Mesenchymal stem cell (in vitro differentiated cells and primary cell): ENCODE measurements at regions not wholly inside any gene's neighbourhood (a gene's known extent, or its start where the extent isn't known, plus 50 kb on each side); places are given as distances from the start of the nearest gene placed in this dataset.

ENCODE experiments used
- DNase-seq: peaks from one replicate; pipeline ENCODE4 v3.0.0-alpha.2; 2013
- H2AFZ ChIP-seq: one replicate; pipeline ENCODE4 v1.6.1; 2013; ENCODE audit warnings: low read depth, mild to moderate bottlenecking, control low read depth, inconsistent platforms, low read length, moderate library complexity
- H2AK5ac ChIP-seq: 2 replicates; pipeline ENCODE4 v1.6.1; 2013; ENCODE audit warnings: low read length, moderate library complexity, mild to moderate bottlenecking, inconsistent platforms; ENCODE audit not compliant: severe bottlenecking
- H2BK120ac ChIP-seq: one replicate; pipeline ENCODE4 v1.6.1; 2013; ENCODE audit warnings: low read depth, mild to moderate bottlenecking, inconsistent platforms, low read length, moderate library complexity
- H2BK12ac ChIP-seq, 2 experiments: one replicate each; pipeline ENCODE4 v1.6.1; 2013; ENCODE audit warnings: inconsistent platforms in 2 of 2, low read length in 2 of 2, mild to moderate bottlenecking in 2 of 2, moderate library complexity in 2 of 2, control low read depth in 1 of 2
- H2BK15ac ChIP-seq: one replicate; pipeline ENCODE4 v1.6.1; 2013; ENCODE audit warnings: mild to moderate bottlenecking, low read depth, inconsistent platforms; ENCODE audit not compliant: poor library complexity, severe bottlenecking
- H2BK5ac ChIP-seq: 2 replicates; pipeline ENCODE4 v1.6.1; 2013; ENCODE audit warnings: low read depth, mild to moderate bottlenecking, low read length, control low read depth, inconsistent platforms; ENCODE audit not compliant: poor library complexity, severe bottlenecking
- H3K14ac ChIP-seq, 2 experiments: one replicate each; pipeline ENCODE4 v1.6.1; 2013; ENCODE audit warnings: inconsistent platforms in 2 of 2, low read length in 2 of 2, control low read depth in 1 of 2, mild to moderate bottlenecking in 1 of 2, moderate library complexity in 1 of 2
- H3K18ac ChIP-seq, 2 experiments: one replicate each; pipeline ENCODE4 v1.6.1; 2013; ENCODE audit warnings: inconsistent platforms in 2 of 2, low read length in 2 of 2, control low read depth in 1 of 2, low read depth in 1 of 2, mild to moderate bottlenecking in 1 of 2
- H3K23ac ChIP-seq, 2 experiments: one replicate each; pipeline ENCODE4 v1.6.1; 2013; ENCODE audit warnings: inconsistent platforms in 2 of 2, low read length in 2 of 2, mild to moderate bottlenecking in 2 of 2, moderate library complexity in 2 of 2, control low read depth in 1 of 2
- H3K27ac ChIP-seq: 2 replicates; pipeline ENCODE4 v1.5.1; 2013; ENCODE audit warnings: mild to moderate bottlenecking, moderate library complexity, low read length, control low read depth, inconsistent platforms; ENCODE audit not compliant: poor library complexity, severe bottlenecking
- H3K27me3 ChIP-seq, 2 experiments: 2 replicates each; pipeline versions ENCODE4 v1.6.1 to v1.7.0; 2013; ENCODE audit warnings: low read length in 2 of 2, mild to moderate bottlenecking in 2 of 2, moderate library complexity in 2 of 2, control low read depth in 1 of 2, inconsistent platforms in 1 of 2; ENCODE audit not compliant: control insufficient read depth in 1 of 2, insufficient read depth in 1 of 2
- H3K36me3 ChIP-seq, 2 experiments: 2 replicates each; pipeline versions ENCODE4 v1.6.1 to v1.7.0; 2013; ENCODE audit warnings: low read length in 2 of 2, control low read depth in 1 of 2, inconsistent platforms in 1 of 2, low read depth in 1 of 2, mild to moderate bottlenecking in 1 of 2; ENCODE audit not compliant: insufficient read depth in 2 of 2, control insufficient read depth in 1 of 2
- H3K4ac ChIP-seq, 2 experiments: one replicate each; pipeline ENCODE4 v1.6.1; 2013; ENCODE audit warnings: inconsistent platforms in 2 of 2, low read length in 2 of 2, mild to moderate bottlenecking in 2 of 2, moderate library complexity in 2 of 2, control low read depth in 1 of 2, low read depth in 1 of 2
- H3K4me1 ChIP-seq: 2 replicates; pipeline ENCODE4 v1.6.1; 2013; ENCODE audit warnings: low read depth, low read length, control low read depth; ENCODE audit not compliant: control insufficient read depth, insufficient read depth
- H3K4me2 ChIP-seq: 2 replicates; pipeline ENCODE4 v1.6.1; 2013; ENCODE audit warnings: low read length, mild to moderate bottlenecking, inconsistent platforms; ENCODE audit not compliant: poor library complexity, severe bottlenecking
- H3K4me3 ChIP-seq, 2 experiments: 2 replicates each; pipeline versions ENCODE4 v1.5.1 to v1.7.0; 2013; ENCODE audit warnings: low read length in 2 of 2, mild to moderate bottlenecking in 2 of 2, control low read depth in 1 of 2, low read depth in 1 of 2; ENCODE audit not compliant: insufficient read depth in 1 of 2
- H3K79me1 ChIP-seq: replicated peaks from 2 replicates; pipeline ENCODE4 v1.6.1; 2013; ENCODE audit warnings: mild to moderate bottlenecking, control low read depth, low read length, inconsistent platforms; ENCODE audit not compliant: poor library complexity, severe bottlenecking
- H3K9ac ChIP-seq: 2 replicates; pipeline ENCODE4 v1.7.0; 2013; ENCODE audit warnings: mild to moderate bottlenecking, low read length, moderate library complexity
- H3K9me3 ChIP-seq: 2 replicates; pipeline ENCODE4 v1.7.0; 2013; ENCODE audit warnings: mild to moderate bottlenecking, low read length; ENCODE audit not compliant: control insufficient read depth
- H4K8ac ChIP-seq: one replicate; pipeline ENCODE4 v1.6.1; 2013; ENCODE audit warnings: inconsistent platforms, mild to moderate bottlenecking, low read length, moderate library complexity
- H4K91ac ChIP-seq: one replicate; pipeline ENCODE4 v1.6.1; 2013; ENCODE audit warnings: mild to moderate bottlenecking, low read length, inconsistent platforms
- WGBS: methylation state at CpG from one replicate; pipeline ENCODE4 v1.1.7; 2013; ENCODE audit warnings: mixed read lengths; 5-methylcytosine and 5-hydroxymethylcytosine counted together

- no peaks in the 10 kb centered on the region for H3K36me3 ChIP-seq
- no peak overlapping the region for H3K27ac ChIP-seq
- peak; percentile 30 for DNase-seq
- no peak overlapping the region for H3K23ac ChIP-seq
- no peaks in the 10 kb centered on the region for H3K9me3 ChIP-seq
- H4K8ac ChIP-seq, result no peak overlapping the region
- no peak overlapping the region for H4K91ac ChIP-seq
- no peak overlapping the region for H2AFZ ChIP-seq
- no peak overlapping the region for H2BK120ac ChIP-seq
- H3K27me3 ChIP-seq, result no peaks in the 10 kb centered on the region
- no peak overlapping the region for H3K14ac ChIP-seq
- no peak overlapping the region for H3K18ac ChIP-seq
- H2AK5ac ChIP-seq, result no peak overlapping the region
- no peak overlapping the region for H3K4ac ChIP-seq
- no peak overlapping the region for H2BK5ac ChIP-seq
- no peak overlapping the region for H2BK12ac ChIP-seq
- no peak overlapping the region for H3K9ac ChIP-seq
- H3K4me1 ChIP-seq, result no peaks in the 10 kb centered on the region
- no peak overlapping the region for H2BK15ac ChIP-seq
- no peaks in the 10 kb centered on the region for H3K79me1 ChIP-seq
- H3K4me3 ChIP-seq, result no peak overlapping the region
- no peak overlapping the region for H3K4me2 ChIP-seq
Measured at GRCh38 chr4:110675426-110675825, 52.5 kb upstream of the PITX2 start.

DNA sequence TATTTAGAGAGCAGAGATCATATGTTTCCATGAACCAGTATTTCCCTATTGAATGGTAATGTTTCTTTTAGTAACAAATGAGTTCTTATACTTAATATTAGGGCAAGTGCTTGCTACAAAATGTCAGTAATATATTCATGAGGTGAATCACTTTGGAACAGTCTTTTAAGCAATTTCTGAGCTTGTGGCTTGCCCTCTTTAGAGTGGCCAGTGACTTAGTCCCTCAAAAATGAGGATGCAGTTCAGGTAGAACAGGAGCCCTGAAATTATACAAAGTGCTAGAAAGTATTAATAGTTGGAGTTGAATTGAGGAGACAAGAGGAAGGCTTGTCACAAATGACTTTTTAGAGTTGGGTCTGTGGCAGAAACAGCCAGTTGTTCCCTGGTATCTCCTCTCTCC is 53.4 kb upstream of the PITX2 start:
- no peaks in the 10 kb centered on the region for H3K27me3 ChIP-seq

GRCh38 chr4:110678517-110679227 is 55.8 kb upstream of the PITX2 start:
- Histone ChIP-seq H3K4ac (no peak overlapping the region), H3K9ac (no peak overlapping the region), H3K36me3 (no peaks in the 10 kb centered on the region), H3K27me3 (no peaks in the 10 kb centered on the region), H3K23ac (no peak overlapping the region), H3K79me1 (no peaks in the 10 kb centered on the region), H4K8ac (no peak overlapping the region), H2BK120ac (no peak overlapping the region), H3K4me3 (no peak overlapping the region), H3K14ac (no peak overlapping the region), H3K9me3 (no peaks in the 10 kb centered on the region), H2AK5ac (no peak overlapping the region), H3K27ac (no peak overlapping the region), H4K91ac (no peak overlapping the region), H3K4me2 (no peak overlapping the region), H2BK15ac (no peak overlapping the region), H3K18ac (no peak overlapping the region), H2BK12ac (no peak overlapping the region), H2AFZ (no peak overlapping the region), H3K4me1 (no peaks in the 10 kb centered on the region), H2BK5ac (no peak overlapping the region)
- WGBS, result 86% methylated on average over 1 of the region's 1 CpG
- DNase-seq, result no peak

More for the DNA sequence above, 53.4 kb upstream of the PITX2 start:
- DNase-seq, result no peak
- Histone ChIP-seq H2BK120ac (no peak overlapping the region), H3K36me3 (no peaks in the 10 kb centered on the region), H3K79me1 (no peaks in the 10 kb centered on the region), H3K23ac (no peak overlapping the region), H2BK12ac (no peak overlapping the region), H3K4me2 (no peak overlapping the region), H2AK5ac (no peak overlapping the region), H3K27ac (no peak overlapping the region), H4K91ac (no peak overlapping the region), H3K18ac (no peak overlapping the region), H4K8ac (no peak overlapping the region), H2BK15ac (no peak overlapping the region), H3K4me1 (no peaks in the 10 kb centered on the region), H2AFZ (no peak overlapping the region), H3K4me3 (no peak overlapping the region), H3K14ac (no peak overlapping the region), H3K4ac (no peak overlapping the region), H3K9me3 (no peaks in the 10 kb centered on the region), H2BK5ac (no peak overlapping the region), H3K9ac (no peak overlapping the region)

- Histone ChIP-seq H3K4ac (no peak overlapping the region), H3K23ac (no peak overlapping the region), H4K91ac (no peak overlapping the region), H3K4me1 (no peaks in the 10 kb centered on the region), H2BK12ac (no peak overlapping the region), H2AFZ (no peak overlapping the region), H2BK120ac (no peak overlapping the region), H3K14ac (no peak overlapping the region), H3K9me3 (no peaks in the 10 kb centered on the region), H3K27me3 (no peaks in the 10 kb centered on the region), H4K8ac (no peak overlapping the region), H2BK15ac (no peak overlapping the region), H3K4me2 (no peak overlapping the region), H3K36me3 (no peaks in the 10 kb centered on the region), H2BK5ac (no peak overlapping the region), H3K18ac (no peak overlapping the region), H3K9ac (no peak overlapping the region), H2AK5ac (no peak overlapping the region), H3K79me1 (no peaks in the 10 kb centered on the region), H3K27ac (no peak overlapping the region), H3K4me3 (no peak overlapping the region)
- no peak for DNase-seq
- WGBS, result 56% methylated on average over 4 of the region's 4 CpGs
Measured at GRCh38 chr4:110680265-110680664, 57.4 kb upstream of the PITX2 start.
